ENCODE measurements at regions not wholly inside any gene's neighbourhood (a gene's known extent, or its start where the extent isn't known, plus 50 kb on each side); places are given as distances from the start of the nearest gene placed in this dataset.

GRCh38 chr17:43315858-43316521, 82.2 kb upstream of the RNU2-1 start:
- H3K4me1 ChIP-seq (ENCODE audit: control insufficient read depth, extremely low read depth, insufficient read depth, low read length): no peaks in the 10 kb centered on the region
- H3K9me3 ChIP-seq (ENCODE audit: control insufficient read depth, insufficient read depth, low read depth, low read length): no peaks in the 10 kb centered on the region
- no peak overlapping the region for H3K27ac ChIP-seq (ENCODE audit: insufficient read depth, low read length)
- no peak for TF ChIP-seq EZH2 (IDR thresholded peaks at IDR 0.05; ENCODE audit: low read length, missing control alignments)
- TF ChIP-seq CTCF (conservative IDR thresholded peaks at IDR 0.05 in 1 of 2, IDR thresholded peaks at IDR 0.05 in 1 of 2; ENCODE audit: low read depth in 1 of 2, low read length in 2 of 2): no peak
- no peak for DNase-seq (ENCODE audit: low read depth in 2 of 2)
- no peaks in the 10 kb centered on the region for H3K27me3 ChIP-seq (ENCODE audit: control insufficient read depth, insufficient read depth, low read length)
- H3K4me3 ChIP-seq (replicated peaks in 1 of 4; ENCODE audit: control extremely low read depth in 1 of 4, insufficient read depth in 1 of 4, low read depth in 3 of 4, low read length in 4 of 4): no peak overlapping the region
- H3K4me2 ChIP-seq (ENCODE audit: extremely low read depth, insufficient read depth, low read length): no peak overlapping the region
- no peaks in the 10 kb centered on the region for H3K79me2 ChIP-seq (ENCODE audit: control insufficient read depth, insufficient read depth, low read length)
- no peaks in the 10 kb centered on the region for H4K20me1 ChIP-seq (ENCODE audit: control insufficient read depth, extremely low read depth, insufficient read depth, low read length)
- no peaks in the 10 kb centered on the region for H3K36me3 ChIP-seq (ENCODE audit: control insufficient read depth, insufficient read depth, low read length)
- H2AFZ ChIP-seq (ENCODE audit: low read length): no peak overlapping the region
- H3K9ac ChIP-seq (ENCODE audit: insufficient read depth, low read length): no peak overlapping the region

- TF ChIP-seq EZH2 (IDR thresholded peaks at IDR 0.05; ENCODE audit: low read length, missing control alignments) (no peak), CTCF (conservative IDR thresholded peaks at IDR 0.05 in 1 of 2, IDR thresholded peaks at IDR 0.05 in 1 of 2; ENCODE audit: low read depth in 1 of 2, low read length in 2 of 2) (no peak)
- Histone ChIP-seq H3K9ac (ENCODE audit: insufficient read depth, low read length) (no peak overlapping the region), H3K79me2 (ENCODE audit: control insufficient read depth, insufficient read depth, low read length) (no peaks in the 10 kb centered on the region), H3K9me3 (ENCODE audit: control insufficient read depth, insufficient read depth, low read depth, low read length) (no peaks in the 10 kb centered on the region), H2AFZ (ENCODE audit: low read length) (no peak overlapping the region), H3K4me2 (ENCODE audit: extremely low read depth, insufficient read depth, low read length) (no peak overlapping the region), H3K27ac (ENCODE audit: insufficient read depth, low read length) (no peak overlapping the region), H3K4me3 (replicated peaks in 1 of 4; ENCODE audit: control extremely low read depth in 1 of 4, insufficient read depth in 1 of 4, low read depth in 3 of 4, low read length in 4 of 4) (no peak overlapping the region), H3K4me1 (ENCODE audit: control insufficient read depth, extremely low read depth, insufficient read depth, low read length) (no peaks in the 10 kb centered on the region), H3K27me3 (ENCODE audit: control insufficient read depth, insufficient read depth, low read length) (no peaks in the 10 kb centered on the region), H3K36me3 (ENCODE audit: control insufficient read depth, insufficient read depth, low read length) (no peaks in the 10 kb centered on the region), H4K20me1 (ENCODE audit: control insufficient read depth, extremely low read depth, insufficient read depth, low read length) (no peaks in the 10 kb centered on the region)
- no peak for DNase-seq (ENCODE audit: low read depth in 2 of 2)
Observed at GRCh38 chr17:43315369-43315768, 81.6 kb upstream of the RNU2-1 start.

- Histone ChIP-seq H3K36me3 (ENCODE audit: control insufficient read depth, insufficient read depth, low read length) (no peaks in the 10 kb centered on the region), H3K27ac (ENCODE audit: insufficient read depth, low read length) (no peak overlapping the region), H4K20me1 (ENCODE audit: control insufficient read depth, extremely low read depth, insufficient read depth, low read length) (no peaks in the 10 kb centered on the region), H3K9ac (ENCODE audit: insufficient read depth, low read length) (no peak overlapping the region), H3K9me3 (ENCODE audit: control insufficient read depth, insufficient read depth, low read depth, low read length) (no peaks in the 10 kb centered on the region), H2AFZ (ENCODE audit: low read length) (no peak overlapping the region), H3K4me3 (replicated peaks in 1 of 4; ENCODE audit: control extremely low read depth in 1 of 4, insufficient read depth in 1 of 4, low read depth in 3 of 4, low read length in 4 of 4) (no peak overlapping the region), H3K4me2 (ENCODE audit: extremely low read depth, insufficient read depth, low read length) (no peak overlapping the region), H3K4me1 (ENCODE audit: control insufficient read depth, extremely low read depth, insufficient read depth, low read length) (no peaks in the 10 kb centered on the region), H3K27me3 (ENCODE audit: control insufficient read depth, insufficient read depth, low read length) (no peaks in the 10 kb centered on the region), H3K79me2 (ENCODE audit: control insufficient read depth, insufficient read depth, low read length) (no peaks in the 10 kb centered on the region)
- TF ChIP-seq CTCF (conservative IDR thresholded peaks at IDR 0.05 in 1 of 2, IDR thresholded peaks at IDR 0.05 in 1 of 2; ENCODE audit: low read depth in 1 of 2, low read length in 2 of 2) (no peak), EZH2 (IDR thresholded peaks at IDR 0.05; ENCODE audit: low read length, missing control alignments) (no peak)
- no peak for DNase-seq (ENCODE audit: low read depth in 2 of 2)
Observed at GRCh38 chr17:43314611-43315011, 80.8 kb upstream of the RNU2-1 start.

Measured in fibroblast of lung (primary cell).